Stomach (tissue), 4 donors: ENCODE measurements at regions not wholly inside any gene's neighbourhood (a gene's known extent, or its start where the extent isn't known, plus 50 kb on each side); places are given as distances from the start of the nearest gene placed in this dataset.

Source experiments
- EP300 ChIP-seq: sonication (generic); formaldehyde crosslinking; IDR thresholded peaks from one replicate; pipeline ENCODE4 v1.6.1; 2017; ENCODE audit warnings: antibody characterized with exemption
- POLR2A ChIP-seq, 4 donors: fragments of 450-650 bp; IDR thresholded peaks; one replicate each; pipeline ENCODE4 v1.6.1; 2016; ENCODE audit warnings: antibody characterized with exemption in 4 of 4, control low read depth in 2 of 4, mild to moderate bottlenecking in 1 of 4, moderate library complexity in 1 of 4
- TF ChIP-seq, protein P1 (sequence below), 7 experiments: fragments of 450-650 bp in 4 of 7; fragments of 200-600 bp in 3 of 7; sonication (generic) in 3 of 7; IDR thresholded peaks; one replicate each; pipeline ENCODE4 v1.5.1; 2016 to 2019; ENCODE audit warnings: antibody characterized with exemption in 7 of 7, control low read depth in 2 of 7, mild to moderate bottlenecking in 1 of 7

GRCh38 chr7:46549347-46549746 lies 628.3 kb upstream of the IGFBP3 start:
- TF ChIP-seq, protein P1, sequence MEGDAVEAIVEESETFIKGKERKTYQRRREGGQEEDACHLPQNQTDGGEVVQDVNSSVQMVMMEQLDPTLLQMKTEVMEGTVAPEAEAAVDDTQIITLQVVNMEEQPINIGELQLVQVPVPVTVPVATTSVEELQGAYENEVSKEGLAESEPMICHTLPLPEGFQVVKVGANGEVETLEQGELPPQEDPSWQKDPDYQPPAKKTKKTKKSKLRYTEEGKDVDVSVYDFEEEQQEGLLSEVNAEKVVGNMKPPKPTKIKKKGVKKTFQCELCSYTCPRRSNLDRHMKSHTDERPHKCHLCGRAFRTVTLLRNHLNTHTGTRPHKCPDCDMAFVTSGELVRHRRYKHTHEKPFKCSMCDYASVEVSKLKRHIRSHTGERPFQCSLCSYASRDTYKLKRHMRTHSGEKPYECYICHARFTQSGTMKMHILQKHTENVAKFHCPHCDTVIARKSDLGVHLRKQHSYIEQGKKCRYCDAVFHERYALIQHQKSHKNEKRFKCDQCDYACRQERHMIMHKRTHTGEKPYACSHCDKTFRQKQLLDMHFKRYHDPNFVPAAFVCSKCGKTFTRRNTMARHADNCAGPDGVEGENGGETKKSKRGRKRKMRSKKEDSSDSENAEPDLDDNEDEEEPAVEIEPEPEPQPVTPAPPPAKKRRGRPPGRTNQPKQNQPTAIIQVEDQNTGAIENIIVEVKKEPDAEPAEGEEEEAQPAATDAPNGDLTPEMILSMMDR (IDR thresholded peaks at IDR 0.05) = no peak
- TF ChIP-seq POLR2A (IDR thresholded peaks at IDR 0.05) (no peak), EP300 (no peak)
